ENCODE measurements at regions not wholly inside any gene's neighbourhood (a gene's known extent, or its start where the extent isn't known, plus 50 kb on each side); places are given as distances from the start of the nearest gene placed in this dataset.

- no peaks in the 10 kb centered on the region for H3K79me1 ChIP-seq (ENCODE audit: low read depth, low read length)
- no peak overlapping the region for H3K56ac ChIP-seq (replicated peaks; ENCODE audit: insufficient read length, low read depth, low read length)
- H3K27me3 ChIP-seq (replicated peaks in 1 of 4; ENCODE audit: control insufficient read depth in 3 of 4, extremely low read depth in 1 of 4, insufficient read depth in 3 of 4, low read length in 3 of 4): no peaks in the 10 kb centered on the region
- H4K5ac ChIP-seq (ENCODE audit: insufficient read length, low read depth, low read length): no peak overlapping the region
- no peak overlapping the region for H2BK120ac ChIP-seq (replicated peaks; ENCODE audit: low read depth, low read length)
- H3K4me3 ChIP-seq (ENCODE audit: extremely low read depth in 1 of 4, insufficient read depth in 2 of 4, low read depth in 3 of 4, low read length in 4 of 4): no peak overlapping the region
- no peaks in the 10 kb centered on the region for H3K4me1 ChIP-seq (replicated peaks in 1 of 4; ENCODE audit: control insufficient read depth in 3 of 4, insufficient read depth in 4 of 4, low read length in 3 of 4)
- no peak overlapping the region for H3K4ac ChIP-seq (replicated peaks; ENCODE audit: insufficient read length, low read depth, low read length)
- no peaks in the 10 kb centered on the region for H4K20me1 ChIP-seq (replicated peaks in 1 of 2; ENCODE audit: control insufficient read depth in 1 of 2, insufficient read depth in 2 of 2, low read length in 2 of 2)
- no peak overlapping the region for H2BK15ac ChIP-seq (ENCODE audit: low read length)
- WGBS, 2 experiments (ENCODE audit: extremely low coverage in 1 of 2, insufficient coverage in 1 of 2, insufficient read length in 1 of 2, insufficient replicate concordance in 2 of 2, low coverage in 1 of 2, low lambda C conversion rate in 2 of 2, missing lambda C conversion rate in 1 of 2): 98% methylated on average over 4 of the region's 4 CpGs; no CpG with 5 or more reads in 1 of the 2 experiments
- no peak overlapping the region for H4K91ac ChIP-seq (replicated peaks; ENCODE audit: insufficient read length, low read length)
- no peak overlapping the region for H2BK5ac ChIP-seq (ENCODE audit: low read depth, low read length)
- no peak overlapping the region for H3K27ac ChIP-seq (ENCODE audit: low read depth, low read length)
- no peaks in the 10 kb centered on the region for H3K9me3 ChIP-seq (ENCODE audit: insufficient read depth in 2 of 2, low read depth in 1 of 2, low read length in 1 of 2)
- no peak overlapping the region; the same call in 1 of the 2 replicates for H2BK20ac ChIP-seq (ENCODE audit: low read length)
- DNase-seq (ENCODE audit: low read depth in 1 of 2, low spot score in 2 of 2): no peak
- H3K79me2 ChIP-seq (ENCODE audit: control insufficient read depth in 1 of 2, insufficient read depth in 2 of 2, low read length in 2 of 2): no peaks in the 10 kb centered on the region
- H2AFZ ChIP-seq (ENCODE audit: low read length): no peak overlapping the region
- no peak overlapping the region for H3K9ac ChIP-seq (replicated peaks in 1 of 4; ENCODE audit: extremely low read depth in 1 of 4, low read depth in 3 of 4, low read length in 3 of 4)
- no peak overlapping the region for H2AK5ac ChIP-seq (ENCODE audit: low read depth, low read length)
- no peak overlapping the region for H3K4me2 ChIP-seq (ENCODE audit: insufficient read depth in 1 of 2, low read depth in 2 of 2, low read length in 2 of 2)
- POLR2A ChIA-PET (ENCODE audit: partially characterized antibody): no interaction called here
- no peaks in the 10 kb centered on the region for H3K36me3 ChIP-seq (ENCODE audit: control insufficient read depth in 2 of 4, insufficient read depth in 4 of 4, low read length in 3 of 4)
- FAIRE-seq: no peak
- no peak overlapping the region for H3K18ac ChIP-seq (ENCODE audit: extremely low read depth, low read length)
- H3K23me2 ChIP-seq (ENCODE audit: low read depth, low read length): no peaks in the 10 kb centered on the region
- no peak overlapping the region for H3K23ac ChIP-seq (ENCODE audit: insufficient read length)
- TF ChIP-seq RBBP5 (IDR thresholded peaks at IDR 0.05; ENCODE audit: borderline replicate concordance, low read depth, low read length): no peak
- no peak for TF ChIP-seq NRF1 (IDR thresholded peaks at IDR 0.05; ENCODE audit: low read depth, low read length)
- no peak for TF ChIP-seq CEBPB (IDR thresholded peaks at IDR 0.05; ENCODE audit: low read depth, low read length)
- no peak overlapping the region for H2BK12ac ChIP-seq (ENCODE audit: low read depth, low read length)
- H3K14ac ChIP-seq (ENCODE audit: insufficient read length): no peak overlapping the region
- CTCF ChIA-PET (ENCODE audit: partially characterized antibody): interaction anchor here (0.6 to 1.5 kb wide), 2 partner anchors 10 to 14 kb away, joined by 3 to 6 read pairs; no protein-coding TSS in a partner anchor
- H4K8ac ChIP-seq (ENCODE audit: extremely low read depth, insufficient read depth, low read length): no peak overlapping the region; the same call in 1 of the 2 replicates
These were observed 265.2 kb downstream of the SYK start for GRCh38 chr9:91066856-91067255.
